AG09309 (cell line): ENCODE measurements at regions not wholly inside any gene's neighbourhood (a gene's known extent, or its start where the extent isn't known, plus 50 kb on each side); places are given as distances from the start of the nearest gene placed in this dataset.

ENCODE experiments used
- DNase-seq: peaks from one replicate; pipeline ENCODE4 v3.0.0-alpha.2; 2010; ENCODE audit warnings: low read depth
- H3K4me3 ChIP-seq: 2 replicates; pipeline ENCODE4 v1.5.1; 2011; ENCODE audit warnings: mild to moderate bottlenecking, low read depth, low read length, moderate library complexity; ENCODE audit not compliant: control insufficient read depth
- TF ChIP-seq, protein P1 (sequence below): IDR thresholded peaks from 2 replicates; pipeline ENCODE4 v1.5.1; 2011; ENCODE audit warnings: mild to moderate bottlenecking, low read depth, low read length, inconsistent platforms; ENCODE audit not compliant: insufficient read depth, control insufficient read depth; ENCODE audit errors: missing control alignments

DNA sequence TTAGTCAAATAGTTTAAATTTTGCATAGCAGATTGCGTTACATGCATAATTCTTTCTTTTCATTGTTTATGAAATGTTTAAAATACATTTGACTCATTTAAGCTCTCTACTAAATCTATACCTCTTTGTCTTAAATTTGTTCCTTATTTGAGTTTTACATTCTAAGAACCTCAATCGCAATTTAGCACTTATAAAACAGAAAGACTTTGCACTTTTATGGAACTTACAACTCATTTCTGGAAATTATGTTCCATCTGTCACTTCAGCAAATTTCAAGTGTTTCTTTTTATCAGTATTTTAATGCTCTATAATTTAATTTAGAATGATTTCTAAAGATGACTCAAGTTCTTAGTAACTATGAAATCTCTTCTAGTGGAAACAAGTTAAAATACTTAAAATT, 1505.8 kb upstream of the SPRY2 start:
- H3K4me3 ChIP-seq = no peak overlapping the region
- no peak for DNase-seq

DNA sequence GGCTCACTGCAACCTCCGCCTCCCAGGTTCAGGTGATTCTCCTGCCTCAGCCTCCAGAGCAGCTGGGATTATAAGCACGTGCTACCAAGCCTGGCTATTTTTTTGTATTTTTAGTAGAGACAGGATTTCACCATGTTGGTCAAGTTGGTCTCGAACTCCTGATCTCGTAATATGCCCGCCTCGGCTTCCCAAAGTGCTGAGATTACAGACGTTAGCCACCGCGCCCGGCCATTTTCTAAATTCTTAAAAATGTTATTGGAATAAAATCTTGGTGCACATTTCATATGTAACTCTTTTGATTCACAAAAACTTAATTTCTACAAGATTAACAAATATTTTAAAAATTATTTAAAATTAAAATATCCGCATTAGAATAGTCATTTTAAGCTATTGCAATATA, 1480.3 kb upstream of the SPRY2 start:
- DNase-seq = no peak

More for the DNA sequence above, 1505.8 kb upstream of the SPRY2 start:
- TF ChIP-seq, protein P1, sequence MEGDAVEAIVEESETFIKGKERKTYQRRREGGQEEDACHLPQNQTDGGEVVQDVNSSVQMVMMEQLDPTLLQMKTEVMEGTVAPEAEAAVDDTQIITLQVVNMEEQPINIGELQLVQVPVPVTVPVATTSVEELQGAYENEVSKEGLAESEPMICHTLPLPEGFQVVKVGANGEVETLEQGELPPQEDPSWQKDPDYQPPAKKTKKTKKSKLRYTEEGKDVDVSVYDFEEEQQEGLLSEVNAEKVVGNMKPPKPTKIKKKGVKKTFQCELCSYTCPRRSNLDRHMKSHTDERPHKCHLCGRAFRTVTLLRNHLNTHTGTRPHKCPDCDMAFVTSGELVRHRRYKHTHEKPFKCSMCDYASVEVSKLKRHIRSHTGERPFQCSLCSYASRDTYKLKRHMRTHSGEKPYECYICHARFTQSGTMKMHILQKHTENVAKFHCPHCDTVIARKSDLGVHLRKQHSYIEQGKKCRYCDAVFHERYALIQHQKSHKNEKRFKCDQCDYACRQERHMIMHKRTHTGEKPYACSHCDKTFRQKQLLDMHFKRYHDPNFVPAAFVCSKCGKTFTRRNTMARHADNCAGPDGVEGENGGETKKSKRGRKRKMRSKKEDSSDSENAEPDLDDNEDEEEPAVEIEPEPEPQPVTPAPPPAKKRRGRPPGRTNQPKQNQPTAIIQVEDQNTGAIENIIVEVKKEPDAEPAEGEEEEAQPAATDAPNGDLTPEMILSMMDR = no peak

GRCh38 chr13:81800433-81800832, 1459.5 kb upstream of the SPRY2 start:
- TF ChIP-seq, protein P1 = no peak
- no peak for DNase-seq
- H3K4me3 ChIP-seq = no peak overlapping the region

More for the DNA sequence above, 1480.3 kb upstream of the SPRY2 start:
- TF ChIP-seq, protein P1 = no peak
- H3K4me3 ChIP-seq = no peak overlapping the region

- DNase-seq = no peak
- TF ChIP-seq, protein P1 = no peak
- H3K4me3 ChIP-seq = no peak overlapping the region
These were observed 1454.8 kb upstream of the SPRY2 start for GRCh38 chr13:81795710-81796109.

GRCh38 chr13:81791641-81792040, 1450.7 kb upstream of the SPRY2 start:
- no peak for DNase-seq
- TF ChIP-seq, protein P1 = no peak

GRCh38 chr13:81781471-81781870, 1440.5 kb upstream of the SPRY2 start:
- no peak overlapping the region for H3K4me3 ChIP-seq
- DNase-seq = no peak
- TF ChIP-seq, protein P1 = no peak

More at GRCh38 chr13:81791641-81792040, 1450.7 kb upstream of the SPRY2 start:
- H3K4me3 ChIP-seq = no peak overlapping the region

DNA sequence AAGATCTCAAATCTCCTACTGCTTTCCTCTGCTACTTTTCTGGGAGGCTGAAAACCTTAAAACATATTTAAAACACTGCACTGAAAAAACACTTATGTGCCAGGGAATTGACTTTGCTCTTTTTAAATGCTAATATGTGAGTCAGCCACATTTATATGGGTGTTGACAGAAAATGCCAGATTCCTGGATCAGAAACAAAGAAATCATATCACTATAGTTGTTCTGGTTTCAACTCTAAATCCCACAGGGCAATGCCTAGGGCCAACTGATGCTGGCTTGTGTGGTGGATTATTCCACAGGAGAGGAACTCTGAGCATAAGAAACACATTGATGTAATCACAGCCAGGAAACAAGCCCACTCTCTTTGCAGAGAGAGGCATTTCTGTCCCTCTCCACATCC, 1439.0 kb upstream of the SPRY2 start:
- no peak overlapping the region for H3K4me3 ChIP-seq
- no peak for DNase-seq
- TF ChIP-seq, protein P1 = no peak
